ENCODE measurements at regions not wholly inside any gene's neighbourhood (a gene's known extent, or its start where the extent isn't known, plus 50 kb on each side); places are given as distances from the start of the nearest gene placed in this dataset.

GRCh38 chr1:222454782-222455181, 93.1 kb downstream of the HHIPL2 start:
- no peak for TF ChIP-seq CTCF (conservative IDR thresholded peaks at IDR 0.05)
- TF ChIP-seq ZFX (IDR thresholded peaks at IDR 0.05) = no peak

Data from C4-2B (cell line).